HG03097 (cell line): ENCODE measurements at regions not wholly inside any gene's neighbourhood (a gene's known extent, or its start where the extent isn't known, plus 50 kb on each side); places are given as distances from the start of the nearest gene placed in this dataset.
"Not testable (repeated sequence)": the region's sequence is repeated elsewhere in the genome, so short reads cannot be mapped to it uniquely, and the experiment has no call there.

Experiments
- ATAC-seq: cut with Tn5 transposase; IDR thresholded peaks from one replicate; pipeline ENCODE4 v1.9.1; 2021; ENCODE audit not compliant: unreplicated experiment, low FRiP score

DNA sequence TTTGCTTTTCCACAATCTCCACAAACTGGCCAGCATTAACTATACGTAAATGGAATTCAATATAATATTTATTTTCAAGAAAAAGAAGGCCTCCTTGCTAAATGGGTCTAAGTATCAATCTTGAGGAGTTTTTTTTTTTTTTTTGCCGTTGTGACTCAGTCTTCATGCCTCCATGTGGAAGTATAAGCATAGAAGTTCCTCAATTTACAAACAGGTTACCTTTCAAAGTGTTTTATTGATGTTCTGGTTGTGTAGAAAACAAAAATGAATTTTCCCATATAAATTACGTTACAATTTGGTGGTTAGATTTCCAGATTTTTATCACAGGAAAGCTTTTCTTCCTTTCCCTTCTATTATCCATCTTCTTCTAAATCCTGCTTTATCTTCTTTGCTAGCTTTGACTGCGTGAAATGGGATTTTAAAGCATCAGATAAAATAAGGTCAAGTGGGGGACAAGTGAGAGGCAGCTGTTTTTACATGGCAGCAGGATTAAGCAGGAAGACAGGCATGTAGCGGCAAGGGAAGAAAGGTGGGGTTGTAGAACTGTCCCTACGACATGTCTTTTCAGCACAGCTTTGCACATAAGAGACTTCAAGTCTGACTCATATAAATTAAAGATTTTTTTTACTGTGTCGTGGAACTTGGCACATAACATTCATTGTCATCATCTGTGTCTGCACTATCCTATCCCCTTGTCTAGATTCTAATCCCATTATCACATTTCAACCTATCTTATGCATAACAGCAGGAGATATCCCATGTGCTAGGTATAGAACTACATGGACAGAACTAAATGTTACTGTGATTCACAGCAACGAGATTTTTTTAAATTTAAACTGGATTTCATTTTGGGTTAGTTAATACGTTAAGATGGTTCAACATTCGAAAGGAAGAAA, 135.3 kb upstream of the FAM3C start:
- ATAC-seq, result no peak

DNA sequence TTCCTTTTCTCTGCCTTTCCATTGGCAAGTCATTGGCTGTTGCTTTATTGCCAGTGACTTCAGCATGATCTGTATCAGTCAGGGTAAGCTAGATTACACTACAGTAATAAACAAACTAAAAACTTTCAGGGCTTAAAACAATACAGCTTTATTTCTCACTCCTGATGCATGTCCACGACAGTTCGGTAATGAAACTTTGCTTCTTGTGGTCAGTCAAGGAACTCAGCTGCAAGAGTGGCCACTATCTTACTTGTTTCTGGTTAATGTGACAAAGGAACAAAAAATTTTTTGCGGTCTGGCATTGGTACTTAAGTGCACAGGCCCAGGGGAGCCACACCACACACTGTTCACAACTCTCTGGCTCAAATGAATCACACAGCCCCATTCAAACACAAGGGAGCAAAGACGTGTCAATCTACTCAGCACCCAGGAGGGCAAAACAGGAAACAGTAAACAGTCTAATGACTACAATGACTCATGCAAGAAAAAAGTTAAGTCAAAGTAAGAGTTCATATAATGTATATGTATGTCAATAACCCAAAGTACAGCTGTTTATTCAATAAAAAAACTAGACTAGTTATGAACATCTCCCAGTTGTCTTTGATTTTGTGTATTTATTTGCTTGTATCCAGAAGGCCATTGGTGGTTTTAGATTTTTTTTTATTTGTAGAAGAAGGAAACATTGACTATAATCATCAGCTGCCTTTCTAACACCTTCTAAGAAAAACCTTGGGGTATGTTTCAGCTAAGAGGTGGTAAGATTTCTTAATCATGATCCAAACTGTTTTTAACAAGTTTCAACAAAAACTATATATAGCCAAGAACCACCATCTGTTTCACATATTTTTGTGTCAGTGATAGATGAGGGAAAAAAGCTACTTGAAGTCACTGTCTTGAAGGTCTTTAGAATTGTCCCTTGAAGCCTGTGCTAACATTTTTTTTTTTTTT, 134.4 kb upstream of the FAM3C start:
- ATAC-seq, result peak; percentile 100

DNA sequence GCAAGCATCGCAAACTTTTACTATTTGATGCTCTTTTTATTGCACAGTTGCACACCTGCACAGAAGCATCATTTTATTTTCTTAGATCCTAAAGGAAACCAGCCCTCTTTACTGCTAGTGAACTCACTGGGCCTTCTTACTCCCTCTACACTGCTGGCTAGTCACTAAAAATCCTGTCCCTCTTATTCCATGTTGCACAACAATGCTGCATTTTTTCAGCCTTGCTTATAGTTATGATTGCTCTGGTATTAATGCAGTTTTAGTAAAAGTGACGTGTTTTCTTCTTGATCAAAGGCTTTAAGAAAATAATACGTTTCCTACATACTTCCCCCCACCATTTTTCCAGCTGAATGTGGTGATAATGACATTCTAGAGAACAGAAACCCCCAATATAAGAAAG, 132.9 kb upstream of the FAM3C start:
- ATAC-seq, result no peak

DNA sequence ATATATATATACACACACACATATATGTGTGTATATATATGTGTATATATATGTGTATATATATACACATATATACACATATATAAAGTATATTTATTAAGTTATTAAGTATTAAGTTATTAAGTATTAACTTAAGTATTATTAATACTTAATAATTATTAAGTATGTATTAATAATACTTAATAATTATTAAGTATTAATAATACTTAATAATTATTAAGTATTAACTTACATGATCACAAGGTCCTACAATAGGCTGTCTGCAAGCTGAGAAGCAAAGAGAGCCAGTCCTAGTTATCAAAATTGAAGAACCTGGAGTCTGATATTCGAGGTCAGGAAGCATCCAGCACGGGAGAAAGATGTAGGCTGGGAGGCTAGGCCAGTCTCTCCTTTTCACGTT, 130.1 kb upstream of the FAM3C start:
- not testable (repeated sequence) for ATAC-seq

DNA sequence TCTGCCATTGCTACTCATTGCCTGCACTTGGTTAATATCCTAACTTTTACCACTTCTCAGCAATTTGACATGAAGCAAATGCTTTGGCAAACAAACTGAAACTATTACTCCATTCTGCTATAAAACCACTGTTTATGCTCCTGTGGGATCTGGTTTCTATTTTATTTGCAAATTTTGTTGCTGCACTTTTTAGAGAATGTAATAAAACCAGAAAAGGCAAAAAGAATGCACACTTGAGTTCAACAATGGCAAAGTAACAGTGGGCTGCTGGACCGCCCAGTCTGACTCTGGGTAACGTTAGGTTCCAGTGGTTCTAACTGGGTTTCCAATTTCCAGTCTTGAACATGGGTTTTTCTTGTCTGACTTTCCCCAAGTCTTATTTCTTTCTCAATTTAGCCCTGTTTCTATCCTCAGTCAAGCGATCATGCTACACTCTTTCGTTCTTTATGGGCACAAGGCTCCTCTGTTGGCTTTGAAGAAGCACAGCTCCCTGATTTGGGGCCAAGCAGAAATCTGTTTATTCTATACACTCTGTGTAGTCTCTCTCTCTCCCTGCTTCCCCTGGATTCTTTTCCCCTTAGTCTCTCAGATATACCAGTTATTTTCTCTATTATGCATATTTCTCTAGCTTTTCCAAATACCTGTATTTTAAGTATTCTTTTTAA, 129.2 kb upstream of the FAM3C start:
- ATAC-seq, result no peak

DNA sequence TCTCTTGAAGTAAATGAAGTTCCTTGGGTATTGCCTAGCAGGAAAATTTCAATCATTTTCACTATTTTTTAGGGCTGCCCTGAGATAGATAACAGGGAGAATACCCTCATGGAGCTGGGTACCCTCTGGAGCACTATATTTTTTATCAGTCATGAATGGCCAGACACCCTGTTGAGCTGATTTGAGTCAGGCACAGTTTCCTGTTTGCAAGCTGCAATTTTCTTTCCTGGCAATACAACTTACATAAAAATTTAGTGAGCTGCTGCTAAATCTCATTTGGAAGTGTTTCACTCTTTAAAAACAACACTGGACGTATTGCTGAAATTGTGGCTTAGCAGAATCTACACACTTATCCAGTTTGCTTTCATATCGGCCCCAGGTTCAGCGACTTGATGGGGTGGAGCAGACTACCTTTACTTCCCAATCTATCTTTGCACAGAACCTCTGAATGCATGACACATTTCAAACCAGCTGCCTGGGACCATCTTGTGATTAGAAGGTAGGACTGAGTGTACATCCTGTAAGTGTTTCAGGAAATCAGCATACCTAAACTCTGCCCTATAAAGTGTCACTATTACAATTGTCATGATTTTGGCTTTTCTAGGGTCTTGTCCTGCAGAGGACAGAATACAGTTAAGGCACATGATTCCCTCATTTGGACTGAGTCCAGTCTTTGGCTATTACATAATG, 125.7 kb upstream of the FAM3C start:
- no peak for ATAC-seq

DNA sequence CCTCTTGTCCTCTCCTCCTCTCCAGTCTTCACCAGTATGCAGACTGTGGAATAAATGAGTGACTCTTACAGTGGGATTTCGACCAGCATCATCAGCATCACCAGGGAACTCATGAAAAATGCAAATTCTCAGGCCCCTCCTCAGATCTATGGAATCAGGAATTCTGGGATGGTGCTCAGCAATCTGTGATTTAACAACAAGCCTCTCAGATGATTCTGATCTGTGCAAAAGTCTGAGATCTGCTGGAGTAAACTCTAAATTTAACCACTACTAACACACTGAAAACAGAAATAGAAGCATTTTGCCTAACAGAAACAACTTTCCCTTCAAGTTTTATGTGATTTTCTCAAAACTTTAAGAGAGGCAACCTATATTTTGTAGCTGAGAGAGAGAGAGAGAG, 124.8 kb upstream of the FAM3C start:
- no peak for ATAC-seq

DNA sequence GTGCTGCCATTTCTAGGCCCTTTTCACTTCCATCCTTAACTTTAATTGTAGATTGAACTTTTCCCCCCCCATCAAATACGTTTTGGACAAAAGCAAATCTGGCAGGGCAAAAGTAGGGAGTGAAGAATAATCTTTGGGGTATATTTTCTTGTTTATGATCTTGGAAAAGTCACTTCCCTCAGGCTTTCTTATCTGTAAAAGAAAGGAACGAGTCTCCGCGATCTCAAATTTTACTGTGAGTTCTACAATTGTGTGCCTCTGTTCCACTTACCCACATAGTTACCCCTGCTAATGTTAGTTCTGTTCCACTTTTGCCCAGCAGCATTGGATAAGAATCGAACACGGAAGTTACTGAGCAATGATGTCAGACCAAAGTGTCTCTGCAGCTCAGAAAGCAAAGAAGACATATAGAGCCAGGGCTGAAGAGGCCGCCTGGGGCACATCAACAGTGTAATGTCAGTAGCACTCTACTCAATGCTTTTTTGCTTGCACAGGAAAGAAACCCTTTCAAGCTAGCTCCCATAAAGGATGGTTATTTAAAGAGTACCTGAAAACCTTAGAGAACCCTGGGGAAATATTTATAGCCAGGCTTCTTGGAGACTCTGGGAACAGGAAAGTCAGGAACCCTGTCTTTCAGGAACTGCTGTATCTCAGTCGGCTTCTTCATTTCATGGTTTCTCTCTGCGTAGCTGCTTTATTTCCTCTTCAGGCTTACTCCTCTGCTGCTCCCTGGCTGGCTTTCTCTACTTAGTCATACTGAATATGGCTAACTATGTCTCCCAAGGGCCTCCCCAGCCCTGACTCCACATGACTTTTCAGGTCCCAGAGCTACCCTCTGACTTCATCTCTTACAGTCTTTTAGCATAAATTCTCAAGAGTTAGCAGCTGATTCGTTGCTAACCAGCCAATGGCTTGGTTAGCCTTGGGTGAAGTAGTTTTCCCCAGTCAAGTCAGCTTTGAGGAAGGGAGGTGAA, 123.7 kb upstream of the FAM3C start:
- ATAC-seq, result no peak

DNA sequence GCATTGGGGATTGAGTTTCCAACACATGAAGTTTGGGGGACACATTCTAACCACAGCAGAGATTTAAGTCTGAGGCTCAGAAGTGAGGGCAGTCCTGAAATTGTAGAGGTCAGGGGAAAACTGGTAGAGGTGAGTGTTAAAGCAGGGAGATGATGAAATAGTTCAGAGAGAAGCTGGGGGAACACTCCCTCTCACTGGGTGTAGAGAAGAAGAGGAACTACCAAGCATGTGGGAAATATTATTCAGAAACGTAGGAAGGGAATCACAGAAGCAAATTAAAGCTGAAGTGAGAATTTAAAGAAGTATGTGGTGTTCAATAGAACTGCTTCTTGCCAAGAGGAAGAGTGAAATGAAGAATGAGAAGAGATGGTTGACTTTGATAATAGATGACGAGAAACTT, 121.5 kb upstream of the FAM3C start:
- ATAC-seq, result no peak

DNA sequence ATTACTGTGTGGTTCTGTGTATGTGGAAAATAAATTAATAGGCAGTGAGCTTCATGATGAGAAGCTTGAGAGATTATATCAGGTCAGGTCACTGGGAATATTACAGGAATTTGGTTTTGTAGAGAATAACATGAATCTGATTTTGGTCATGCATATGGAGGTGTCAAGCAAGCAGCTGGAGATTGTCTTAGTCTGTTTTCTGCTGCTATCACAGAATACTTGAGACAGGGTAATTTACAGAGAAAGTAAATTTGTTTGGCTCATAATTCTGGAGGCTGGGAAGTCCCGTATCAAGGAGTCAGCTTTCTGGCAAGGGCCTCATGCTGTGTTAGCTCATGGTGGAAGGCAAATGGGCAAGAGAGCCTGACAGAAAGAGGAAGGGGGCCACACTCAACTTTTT, 120.7 kb upstream of the FAM3C start:
- no peak for ATAC-seq

DNA sequence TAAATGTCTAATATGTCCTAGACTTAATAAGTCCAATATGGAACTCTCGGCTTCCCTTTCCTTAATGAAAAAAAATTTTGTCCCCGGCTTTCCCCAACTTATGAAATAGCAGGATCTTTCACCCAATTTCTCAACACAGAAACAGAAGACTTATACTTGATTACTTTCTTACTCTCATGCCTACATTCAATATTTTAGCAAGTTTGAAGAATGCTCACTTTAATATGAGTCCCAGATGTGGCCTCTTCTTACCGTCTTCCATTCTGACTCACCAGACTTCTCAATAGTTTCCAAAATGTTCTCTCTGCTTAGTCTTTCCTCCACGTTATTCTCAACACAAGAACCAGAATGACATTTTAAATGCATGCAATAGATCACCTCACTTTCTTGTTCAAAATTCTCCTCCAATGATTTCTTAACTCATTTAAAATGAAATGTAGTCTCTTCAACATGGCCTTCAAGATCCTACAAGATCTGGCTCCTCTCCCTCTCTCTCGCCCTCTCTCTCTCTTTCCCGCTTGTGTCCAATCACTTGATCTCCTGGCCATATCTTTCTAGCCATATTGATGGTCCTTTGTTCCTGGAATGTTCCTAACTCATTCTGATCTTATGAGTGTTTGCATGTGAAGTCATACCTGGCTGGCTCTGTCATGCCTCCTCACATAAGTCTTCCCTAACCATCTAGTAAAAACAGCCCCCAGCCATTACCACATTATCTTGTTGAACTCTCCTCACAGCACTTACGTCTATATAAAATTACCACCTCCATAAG, 119.7 kb upstream of the FAM3C start:
- ATAC-seq, result no peak

DNA sequence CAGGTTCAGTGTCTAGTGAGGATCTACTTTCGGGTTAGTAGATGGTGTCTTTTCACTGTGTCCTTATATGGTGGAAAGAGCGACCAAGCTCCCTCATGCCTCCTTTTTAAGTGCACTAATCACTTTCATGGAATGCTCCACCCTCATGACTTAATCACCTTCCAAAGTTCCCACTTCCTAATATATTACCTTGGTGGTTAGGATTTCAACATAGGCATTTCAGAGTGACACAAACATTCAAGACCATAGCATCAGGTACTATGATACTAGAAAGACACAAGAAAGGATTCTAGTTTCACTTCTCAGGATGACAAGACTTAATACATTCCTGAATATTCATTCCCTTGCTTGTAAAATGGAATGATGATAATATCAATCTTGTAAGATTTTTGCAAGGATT, 119.1 kb upstream of the FAM3C start:
- no peak for ATAC-seq

DNA sequence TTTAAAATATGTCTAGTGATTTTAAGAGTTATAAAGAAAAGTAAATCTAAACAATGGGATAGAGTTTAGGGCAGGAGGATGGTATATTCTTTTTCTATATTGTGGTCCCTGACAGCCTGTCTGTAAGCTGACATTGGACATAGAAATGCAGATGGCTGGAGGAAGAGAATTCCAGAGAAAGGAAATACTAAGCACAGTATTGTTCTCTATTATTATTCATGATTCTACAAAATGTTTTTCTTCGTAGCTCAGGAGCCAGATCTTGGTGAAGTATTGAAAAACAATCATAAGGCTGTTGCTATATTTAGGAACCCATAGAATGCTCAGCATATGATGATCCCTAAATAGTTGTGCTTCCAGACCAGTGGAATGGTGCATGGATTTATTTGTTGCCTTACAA, 117.0 kb upstream of the FAM3C start:
- ATAC-seq, result no peak

DNA sequence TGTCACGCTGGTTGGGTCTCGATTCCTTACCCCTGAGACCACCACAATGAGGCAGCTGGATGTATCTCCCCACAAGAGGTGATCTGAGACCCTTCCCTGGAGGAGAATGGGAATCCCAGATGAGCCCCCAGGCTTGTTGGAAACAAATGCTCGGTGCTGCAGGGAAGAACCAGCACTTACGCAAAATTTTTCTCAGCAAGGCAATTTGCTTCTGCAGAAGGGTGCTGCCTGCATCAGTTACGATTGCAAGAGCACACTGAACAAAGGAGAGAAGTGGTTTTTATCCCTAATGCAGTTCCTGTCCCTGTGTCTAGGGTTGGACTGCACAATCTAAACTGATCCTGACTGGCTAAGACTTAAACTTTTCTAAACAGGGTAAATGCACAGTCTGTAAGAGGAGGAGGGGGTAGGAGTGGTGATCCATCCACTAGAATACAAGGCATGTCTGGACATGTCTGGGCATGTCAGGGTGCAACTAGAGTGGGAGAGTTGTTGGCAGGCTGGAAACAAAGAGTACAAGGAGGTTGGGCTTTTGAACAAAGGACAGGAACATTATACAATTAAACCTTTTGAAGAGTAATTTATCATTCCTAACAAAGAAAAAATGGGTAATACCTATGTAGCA, 114.9 kb upstream of the FAM3C start:
- no peak for ATAC-seq

DNA sequence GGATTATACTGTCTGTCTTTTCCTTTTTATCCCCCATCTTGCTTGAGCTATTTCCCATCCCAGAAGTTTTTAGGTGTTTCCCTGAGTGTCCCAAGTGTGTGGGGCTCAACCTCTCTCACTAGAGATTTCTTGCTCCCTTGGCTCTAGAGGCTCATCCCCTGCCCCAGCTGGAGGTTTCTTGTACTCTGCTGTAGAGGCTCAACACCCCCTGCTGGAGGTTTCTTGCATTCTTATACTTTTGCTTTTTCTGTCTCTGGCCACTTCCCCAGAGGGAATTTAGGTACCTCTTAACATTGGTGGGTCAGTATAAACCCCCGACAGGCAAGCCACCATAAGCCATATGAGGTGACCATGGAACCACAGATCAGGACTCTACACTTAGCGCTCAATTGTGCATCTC, 114.2 kb upstream of the FAM3C start:
- no peak for ATAC-seq

DNA sequence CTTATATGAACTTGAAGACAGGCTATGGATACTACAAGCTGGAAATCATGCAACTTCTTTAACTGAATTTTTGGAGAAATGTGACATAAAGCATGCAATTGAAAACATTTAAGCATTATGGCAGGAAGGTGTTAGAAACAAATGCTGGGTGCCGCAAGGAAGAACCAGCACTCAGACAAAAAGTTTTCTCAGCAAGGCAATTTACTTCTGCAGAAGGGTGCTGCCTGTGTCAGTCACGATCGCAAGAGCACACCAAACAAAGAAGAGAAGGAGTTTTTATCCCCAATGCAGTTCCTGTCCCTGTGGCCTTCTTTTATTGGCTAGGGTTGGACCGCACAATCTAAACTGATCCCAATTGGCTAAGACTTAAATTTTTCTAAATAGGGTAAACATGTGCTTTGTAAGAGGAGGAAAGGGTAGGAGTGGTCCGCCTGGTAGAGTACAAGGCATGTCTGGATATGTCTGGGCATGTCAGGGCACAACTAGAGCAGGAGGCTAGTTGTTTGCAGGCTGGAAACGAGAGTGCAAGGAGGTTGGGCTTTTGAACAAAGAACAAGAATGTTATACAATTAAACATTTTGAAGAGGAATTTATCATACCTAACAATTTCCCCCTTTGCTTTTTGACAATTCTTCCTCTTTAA, 109.6 kb upstream of the FAM3C start:
- ATAC-seq, result no peak

DNA sequence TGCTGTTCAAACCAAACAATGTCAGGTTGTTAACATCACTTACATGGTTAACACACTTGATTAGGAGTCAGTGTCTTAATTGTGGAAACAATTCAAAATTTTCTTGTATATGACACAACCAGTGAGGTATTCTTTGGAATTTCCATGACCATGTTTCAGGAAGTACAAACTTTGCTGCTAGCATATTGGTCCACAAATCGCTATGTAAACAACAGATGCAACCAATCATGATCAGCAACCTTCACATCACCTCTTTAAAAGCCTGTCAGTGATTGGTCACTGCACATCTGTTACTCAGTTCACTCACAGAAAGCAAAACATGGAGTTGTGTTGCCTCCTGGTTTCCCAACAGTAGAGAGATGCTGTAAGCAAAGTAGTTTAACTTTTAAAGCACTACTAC, 108.9 kb upstream of the FAM3C start:
- ATAC-seq, result no peak

DNA sequence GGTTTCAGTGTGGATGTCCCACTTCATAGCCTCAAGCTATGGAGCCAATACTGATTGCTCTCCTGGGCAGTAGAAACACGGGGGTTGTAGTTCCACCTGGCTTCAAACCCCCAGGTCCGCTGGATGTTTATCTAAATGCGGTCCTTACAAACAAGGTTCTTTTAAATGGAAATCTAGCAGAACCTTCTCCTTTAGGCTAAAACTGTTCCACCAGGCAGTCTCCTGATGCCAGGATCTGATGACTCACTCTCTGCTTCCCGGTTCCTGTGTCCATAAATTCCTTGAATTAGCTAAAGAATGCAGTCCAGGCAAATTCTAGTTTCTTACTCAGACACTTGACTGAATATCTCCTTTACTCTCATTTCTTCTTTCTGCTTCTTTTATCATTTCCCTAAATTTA, 108.4 kb upstream of the FAM3C start:
- no peak for ATAC-seq
